Fibroblast of lung (primary cell): ENCODE measurements at regions not wholly inside any gene's neighbourhood (a gene's known extent, or its start where the extent isn't known, plus 50 kb on each side); places are given as distances from the start of the nearest gene placed in this dataset.

Source experiments
- EZH2 ChIP-seq: IDR thresholded peaks from 2 replicates; pipeline ENCODE4 v1.5.1; 2012; ENCODE audit warnings: low read length, control low read depth, mild to moderate bottlenecking; ENCODE audit errors: missing control alignments
- TF ChIP-seq, protein P1 (sequence below), 2 donors: IDR thresholded peaks in 1 of 2; conservative IDR thresholded peaks in 1 of 2; 1 replicate in 1 of 2; 2 replicates in 1 of 2; pipeline ENCODE4 v1.5.1; 2011 to 2012; ENCODE audit warnings: low read length in 2 of 2, control low read depth in 1 of 2, inconsistent platforms in 1 of 2, low read depth in 1 of 2, mild to moderate bottlenecking in 1 of 2

- TF ChIP-seq, protein P1, sequence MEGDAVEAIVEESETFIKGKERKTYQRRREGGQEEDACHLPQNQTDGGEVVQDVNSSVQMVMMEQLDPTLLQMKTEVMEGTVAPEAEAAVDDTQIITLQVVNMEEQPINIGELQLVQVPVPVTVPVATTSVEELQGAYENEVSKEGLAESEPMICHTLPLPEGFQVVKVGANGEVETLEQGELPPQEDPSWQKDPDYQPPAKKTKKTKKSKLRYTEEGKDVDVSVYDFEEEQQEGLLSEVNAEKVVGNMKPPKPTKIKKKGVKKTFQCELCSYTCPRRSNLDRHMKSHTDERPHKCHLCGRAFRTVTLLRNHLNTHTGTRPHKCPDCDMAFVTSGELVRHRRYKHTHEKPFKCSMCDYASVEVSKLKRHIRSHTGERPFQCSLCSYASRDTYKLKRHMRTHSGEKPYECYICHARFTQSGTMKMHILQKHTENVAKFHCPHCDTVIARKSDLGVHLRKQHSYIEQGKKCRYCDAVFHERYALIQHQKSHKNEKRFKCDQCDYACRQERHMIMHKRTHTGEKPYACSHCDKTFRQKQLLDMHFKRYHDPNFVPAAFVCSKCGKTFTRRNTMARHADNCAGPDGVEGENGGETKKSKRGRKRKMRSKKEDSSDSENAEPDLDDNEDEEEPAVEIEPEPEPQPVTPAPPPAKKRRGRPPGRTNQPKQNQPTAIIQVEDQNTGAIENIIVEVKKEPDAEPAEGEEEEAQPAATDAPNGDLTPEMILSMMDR (conservative IDR thresholded peaks at IDR 0.05 in 1 of 2, IDR thresholded peaks at IDR 0.05 in 1 of 2; ENCODE audit: low read depth in 1 of 2, low read length in 2 of 2) = no peak
- no peak for TF ChIP-seq EZH2
Observed at GRCh38 chr3:63762934-63763550, 56.1 kb upstream of the C3orf49 start.
